ENCODE measurements at regions not wholly inside any gene's neighbourhood (a gene's known extent, or its start where the extent isn't known, plus 50 kb on each side); places are given as distances from the start of the nearest gene placed in this dataset.

GRCh38 chr7:142618655-142619351, 130.5 kb upstream of the PRSS1 start:
- H3K4me1 ChIP-seq (replicated peaks), result no peaks in the 10 kb centered on the region
- no peak for TF ChIP-seq CTCF (IDR thresholded peaks at IDR 0.05)
- no peak for TF ChIP-seq POLR2A (IDR thresholded peaks at IDR 0.05)
- no peak for TF ChIP-seq POLR2AphosphoS5 (IDR thresholded peaks at IDR 0.05)
- H3K9me3 ChIP-seq, result no peaks in the 10 kb centered on the region
- DNase-seq (ENCODE audit: low spot score), result no peak
- H3K36me3 ChIP-seq, result no peaks in the 10 kb centered on the region
- H3K27ac ChIP-seq, result no peak overlapping the region
- intact Hi-C loops (cut with DNase I), result no loop called here
- 79% methylated on average over 9 of the region's 9 CpGs for WGBS
- H3K4me3 ChIP-seq, result no peak overlapping the region
- no peaks in the 10 kb centered on the region for H3K27me3 ChIP-seq (replicated peaks; ENCODE audit: insufficient read depth)

GRCh38 chr7:142616842-142617241, 132.4 kb upstream of the PRSS1 start:
- TF ChIP-seq POLR2A (IDR thresholded peaks at IDR 0.05), result no peak
- TF ChIP-seq CTCF (IDR thresholded peaks at IDR 0.05), result no peak
- no peak for TF ChIP-seq POLR2AphosphoS5 (IDR thresholded peaks at IDR 0.05)
- Histone ChIP-seq H3K27ac (no peak overlapping the region), H3K4me3 (no peak overlapping the region), H3K36me3 (no peaks in the 10 kb centered on the region), H3K9me3 (no peaks in the 10 kb centered on the region), H3K27me3 (replicated peaks; ENCODE audit: insufficient read depth) (no peaks in the 10 kb centered on the region), H3K4me1 (replicated peaks) (no peaks in the 10 kb centered on the region)
- WGBS, result 33% methylated on average over 2 of the region's 2 CpGs
- intact Hi-C loops (cut with DNase I), result no loop called here
- DNase-seq (ENCODE audit: low spot score), result no peak

DNA sequence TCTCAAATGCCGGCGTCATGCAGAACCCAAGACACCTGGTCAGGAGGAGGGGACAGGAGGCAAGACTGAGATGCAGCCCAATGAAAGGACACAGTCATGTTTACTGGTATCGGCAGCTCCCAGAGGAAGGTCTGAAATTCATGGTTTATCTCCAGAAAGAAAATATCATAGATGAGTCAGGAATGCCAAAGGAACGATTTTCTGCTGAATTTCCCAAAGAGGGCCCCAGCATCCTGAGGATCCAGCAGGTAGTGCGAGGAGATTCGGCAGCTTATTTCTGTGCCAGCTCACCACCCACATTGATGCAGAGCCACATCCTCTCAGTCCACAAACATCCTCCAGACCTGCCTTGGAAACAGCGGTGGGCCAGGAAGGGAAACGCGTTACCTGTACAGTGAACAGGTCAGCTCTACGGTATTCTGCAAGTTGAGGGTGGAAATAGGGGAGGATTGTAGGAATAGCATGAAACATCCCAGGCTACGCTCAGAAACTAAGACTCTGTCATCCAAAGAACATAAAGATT, 133.1 kb upstream of the PRSS1 start:
- intact Hi-C loops (cut with DNase I), result no loop called here
- H3K27me3 ChIP-seq (replicated peaks; ENCODE audit: insufficient read depth), result no peaks in the 10 kb centered on the region
- WGBS, result 71% methylated on average over 11 of the region's 11 CpGs

GRCh38 chr7:142615508-142615907, 133.8 kb upstream of the PRSS1 start:
- intact Hi-C loops (cut with DNase I), result no loop called here
- Histone ChIP-seq H3K36me3 (no peaks in the 10 kb centered on the region), H3K9me3 (no peaks in the 10 kb centered on the region), H3K4me1 (replicated peaks) (no peaks in the 10 kb centered on the region), H3K27me3 (replicated peaks; ENCODE audit: insufficient read depth) (no peaks in the 10 kb centered on the region), H3K27ac (no peak overlapping the region), H3K4me3 (no peak overlapping the region)
- WGBS, result 86% methylated on average over 5 of the region's 5 CpGs
- DNase-seq (ENCODE audit: low spot score), result no peak
- TF ChIP-seq POLR2AphosphoS5 (IDR thresholded peaks at IDR 0.05) (no peak), POLR2A (IDR thresholded peaks at IDR 0.05) (no peak), CTCF (IDR thresholded peaks at IDR 0.05) (no peak)

More for the DNA sequence above, 133.1 kb upstream of the PRSS1 start:
- TF ChIP-seq CTCF (IDR thresholded peaks at IDR 0.05) (no peak), POLR2AphosphoS5 (IDR thresholded peaks at IDR 0.05) (no peak), POLR2A (IDR thresholded peaks at IDR 0.05) (no peak)
- no peak overlapping the region for H3K27ac ChIP-seq
- no peak overlapping the region for H3K4me3 ChIP-seq
- no peaks in the 10 kb centered on the region for H3K36me3 ChIP-seq
- H3K9me3 ChIP-seq, result no peaks in the 10 kb centered on the region
- no peak for DNase-seq (ENCODE audit: low spot score)
- H3K4me1 ChIP-seq (replicated peaks), result no peaks in the 10 kb centered on the region

DNA sequence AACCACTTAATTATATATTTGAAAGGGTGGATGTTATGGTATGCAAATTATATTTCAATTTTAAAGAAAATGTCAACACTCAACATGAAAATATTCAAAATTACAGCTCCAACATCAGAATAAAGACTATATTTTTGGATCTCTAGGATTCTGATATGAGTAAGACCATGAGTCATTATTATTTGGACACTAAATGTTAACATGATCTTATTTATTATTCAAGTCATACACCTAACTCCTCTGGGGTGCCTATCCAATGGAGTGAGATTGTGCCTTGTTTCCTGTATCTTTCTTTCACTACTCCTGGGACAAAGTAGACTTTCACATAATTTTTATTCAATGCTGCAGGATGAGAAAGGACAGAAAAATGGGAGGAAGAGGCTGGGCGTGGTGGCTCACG, 135.2 kb upstream of the PRSS1 start:
- Histone ChIP-seq H3K27ac (no peak overlapping the region), H3K4me3 (no peak overlapping the region), H3K9me3 (no peaks in the 10 kb centered on the region), H3K4me1 (replicated peaks) (no peaks in the 10 kb centered on the region), H3K27me3 (replicated peaks; ENCODE audit: insufficient read depth) (no peaks in the 10 kb centered on the region), H3K36me3 (no peaks in the 10 kb centered on the region)
- DNase-seq (ENCODE audit: low spot score), result no peak
- no peak for TF ChIP-seq POLR2A (IDR thresholded peaks at IDR 0.05)
- TF ChIP-seq CTCF (IDR thresholded peaks at IDR 0.05), result no peak
- no peak for TF ChIP-seq POLR2AphosphoS5 (IDR thresholded peaks at IDR 0.05)
- intact Hi-C loops (cut with DNase I), result no loop called here
- 96% methylated on average over 2 of the region's 2 CpGs for WGBS
